ENCODE measurements at regions not wholly inside any gene's neighbourhood (a gene's known extent, or its start where the extent isn't known, plus 50 kb on each side); places are given as distances from the start of the nearest gene placed in this dataset.

- TF ChIP-seq POLR2A (IDR thresholded peaks at IDR 0.05; ENCODE audit: low read depth, low read length) (no peak), CTCF (IDR thresholded peaks at IDR 0.05; ENCODE audit: extremely low read depth in 1 of 2, insufficient read depth in 1 of 2, low read depth in 1 of 2, low read length in 2 of 2) (no peak), EZH2 (IDR thresholded peaks at IDR 0.05; ENCODE audit: borderline replicate concordance, low read depth, low read length, severe bottlenecking) (no peak), POLR2AphosphoS5 (IDR thresholded peaks at IDR 0.05; ENCODE audit: insufficient read depth, low read depth, low read length) (no peak)
Observed at GRCh38 chr2:30363406-30363805, 83.6 kb upstream of the LCLAT1 start.

Measured in endothelial cell of umbilical vein (primary cell).